Midbrain (tissue), 1 donor: ENCODE measurements at regions not wholly inside any gene's neighbourhood (a gene's known extent, or its start where the extent isn't known, plus 50 kb on each side); places are given as distances from the start of the nearest gene placed in this dataset.

Experiments used
- DNase-seq: peaks from one replicate; lab custom pipeline; 2025; lab: John Stamatoyannopoulos, UW

GRCh38 chr3:104746056-104746455 lies 620.7 kb upstream of the ALCAM start:
- DNase-seq = no peak

DNA sequence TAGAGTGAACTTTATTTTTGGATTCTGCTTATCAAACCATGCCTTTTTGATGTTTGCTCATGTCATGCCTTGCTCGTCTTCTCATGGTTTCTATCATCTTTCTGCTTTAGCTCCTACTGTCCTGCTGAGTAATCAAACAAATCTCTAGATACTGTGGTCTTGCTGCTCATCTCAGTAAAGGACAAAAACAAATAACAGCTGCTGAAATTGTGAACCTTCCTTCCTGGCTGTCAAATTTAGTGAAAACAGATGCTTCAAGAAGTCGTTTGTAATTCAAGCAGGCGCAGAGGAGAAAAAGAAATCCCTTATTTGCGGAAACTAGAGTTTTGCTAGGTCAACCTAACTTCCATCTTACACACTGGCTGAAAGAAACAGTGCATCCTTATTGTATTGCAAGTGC lies 616.1 kb upstream of the ALCAM start:
- no peak for DNase-seq

DNA sequence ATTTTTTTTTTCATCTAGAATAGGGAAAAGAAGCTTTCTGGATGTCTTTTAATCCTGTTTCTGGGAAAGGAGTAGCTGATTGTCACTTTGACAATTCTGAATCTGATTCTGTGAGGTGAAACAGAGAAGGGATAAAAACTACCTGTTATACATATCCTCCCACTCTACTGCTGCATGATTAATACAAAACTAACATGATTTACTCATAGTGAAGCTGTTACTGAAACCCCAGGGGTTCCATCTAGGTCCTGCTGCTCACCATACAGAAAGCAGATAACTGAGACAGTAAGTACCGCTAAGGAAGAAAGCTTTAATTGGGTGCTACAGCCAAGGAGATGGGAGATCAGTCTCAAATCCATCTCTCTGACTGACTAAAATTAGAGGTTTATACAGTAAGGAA lies 610.9 kb upstream of the ALCAM start:
- DNase-seq = no peak

DNA sequence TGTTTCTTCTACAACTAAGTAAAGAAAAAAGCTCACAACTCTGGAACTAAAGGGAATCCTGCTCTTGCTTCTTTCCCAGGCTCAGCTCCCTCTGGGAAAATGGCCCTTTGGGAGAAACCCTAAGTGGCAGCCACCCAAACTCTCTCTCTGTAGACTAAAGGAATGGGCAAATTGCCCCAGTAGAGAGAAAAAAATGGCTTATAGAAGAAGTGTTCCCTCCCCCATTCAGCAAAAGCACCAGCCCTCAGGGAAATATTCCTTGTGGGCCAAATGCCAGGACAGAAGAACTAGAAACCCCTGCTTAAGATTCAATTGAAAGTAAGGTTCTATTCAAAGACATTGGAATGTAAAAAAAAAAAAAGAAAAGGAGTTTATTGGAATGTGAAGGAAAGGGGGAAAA lies 603.7 kb upstream of the ALCAM start:
- peak; percentile 59 for DNase-seq

GRCh38 chr3:104764496-104764895 lies 602.2 kb upstream of the ALCAM start:
- no peak for DNase-seq

DNA sequence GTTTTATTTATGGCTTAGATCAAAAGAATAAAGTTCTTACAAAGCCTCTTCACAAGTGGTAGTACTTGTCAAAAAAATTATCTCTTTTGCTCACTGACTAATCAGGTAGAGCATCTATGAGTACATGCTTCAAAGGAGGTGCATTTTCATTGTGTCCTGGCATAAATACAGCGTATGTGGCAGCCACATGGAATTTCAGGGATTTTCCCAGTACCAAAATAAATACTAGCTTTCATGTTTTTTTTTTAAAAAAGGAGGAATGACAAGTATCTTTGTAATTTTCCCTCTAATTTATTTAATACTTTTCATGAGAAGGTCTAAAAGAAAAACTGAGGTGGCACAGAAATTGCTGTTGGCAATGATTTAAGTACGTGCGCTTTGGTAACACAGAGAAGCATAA lies 597.8 kb upstream of the ALCAM start:
- DNase-seq = no peak

DNA sequence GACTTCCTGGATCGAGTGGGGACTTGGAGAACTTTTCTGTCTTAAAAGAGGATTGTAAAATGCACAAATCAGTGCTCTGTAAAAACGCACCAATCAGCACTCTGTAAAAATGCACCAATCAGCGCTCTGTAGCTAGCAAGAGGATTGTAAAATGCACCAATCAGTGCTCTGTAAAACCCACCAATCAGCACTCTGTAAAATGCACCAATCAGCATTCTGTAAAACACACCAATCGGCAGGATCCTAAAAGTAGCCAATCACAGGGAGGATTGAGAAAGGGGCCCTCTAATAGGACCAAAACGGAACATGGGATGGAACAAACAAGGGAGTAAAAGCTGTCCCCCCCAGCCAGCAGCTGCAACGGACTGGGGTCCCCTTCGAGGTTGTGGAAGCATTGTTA lies 587.4 kb upstream of the ALCAM start:
- no peak for DNase-seq

DNA sequence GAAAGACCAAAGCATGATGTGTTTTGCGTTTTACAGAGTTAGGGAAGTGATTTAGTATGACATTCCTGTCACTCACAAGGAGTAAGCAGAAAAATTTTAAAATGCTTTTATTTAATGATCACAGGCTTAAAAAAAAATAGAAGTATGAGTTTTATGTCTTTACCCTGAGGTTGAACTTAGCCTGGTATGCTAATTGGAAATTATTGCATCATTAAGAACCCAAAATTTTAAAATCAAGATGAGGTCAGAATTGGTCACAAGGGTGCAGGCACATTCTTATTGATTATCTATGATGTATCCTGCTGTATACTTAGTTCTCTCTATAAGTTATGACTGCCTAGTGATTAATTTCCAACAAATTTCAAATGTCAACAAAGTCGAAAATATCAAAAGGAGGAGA lies 585.6 kb upstream of the ALCAM start:
- DNase-seq = no peak

- no peak for DNase-seq
Measured at GRCh38 chr3:104785947-104786346, 580.8 kb upstream of the ALCAM start.

DNA sequence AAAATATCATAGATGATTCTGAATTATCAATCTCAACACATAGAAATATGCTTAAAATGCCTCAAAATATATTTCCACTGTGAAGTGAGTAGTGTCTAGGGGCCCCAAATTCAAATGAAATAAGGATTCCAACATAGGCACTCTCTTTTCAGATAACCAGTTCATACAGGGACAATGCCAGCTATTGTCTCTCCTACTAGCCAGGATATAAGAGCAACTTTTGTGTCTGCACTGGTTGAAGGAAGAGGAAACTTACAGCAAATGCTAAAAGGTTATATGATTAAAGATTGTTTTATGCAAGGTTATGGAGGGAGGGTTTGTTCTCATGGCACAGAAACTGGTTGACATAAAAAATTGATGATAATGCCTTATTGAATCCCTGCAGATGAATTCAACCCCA lies 579.4 kb upstream of the ALCAM start:
- DNase-seq = no peak

DNA sequence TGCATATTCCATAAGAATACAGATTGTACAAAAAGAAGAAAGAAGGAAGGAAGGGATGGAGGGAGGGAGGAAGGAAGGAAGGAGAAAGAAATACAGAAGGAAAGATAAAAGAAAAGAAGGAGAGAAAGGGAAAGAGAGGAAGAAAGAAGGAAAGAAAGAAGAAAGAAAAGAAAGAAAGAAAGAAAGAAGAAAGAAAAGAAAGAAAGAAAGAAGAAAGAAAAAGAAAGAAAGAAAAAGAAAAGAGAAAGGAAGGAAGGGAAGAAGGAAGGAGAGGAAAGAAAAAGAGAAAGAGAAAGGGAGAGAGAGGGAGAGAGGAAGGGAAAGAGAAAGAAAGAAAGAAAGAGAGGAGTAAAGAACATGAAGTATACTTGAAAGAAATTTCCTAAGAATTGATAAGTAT lies 577.9 kb upstream of the ALCAM start:
- DNase-seq = no peak

GRCh38 chr3:104791331-104791730 lies 575.4 kb upstream of the ALCAM start:
- DNase-seq = no peak

- no peak for DNase-seq
Measured at GRCh38 chr3:104796556-104796955, 570.2 kb upstream of the ALCAM start.

DNA sequence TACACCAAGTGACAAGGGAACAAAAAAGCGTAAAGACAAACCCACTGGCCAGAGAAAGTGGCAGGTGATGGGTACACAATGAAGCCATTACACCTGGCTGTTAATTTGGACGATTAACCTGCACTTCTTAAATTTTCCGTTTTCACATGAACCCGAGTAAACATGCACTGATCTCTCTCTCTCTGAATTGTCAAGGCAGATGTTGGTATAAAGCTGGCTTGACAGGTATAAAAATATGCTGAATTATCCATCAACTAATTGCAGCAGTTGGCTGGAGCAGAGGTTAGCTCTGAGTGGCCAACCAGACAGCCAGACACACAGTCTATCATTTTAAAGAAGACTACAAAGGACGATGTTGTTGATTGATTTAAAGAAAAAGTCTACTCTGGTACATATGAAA lies 561.7 kb upstream of the ALCAM start:
- DNase-seq = no peak

- DNase-seq = no peak
Measured at GRCh38 chr3:104805508-104805907, 561.2 kb upstream of the ALCAM start.

- no peak for DNase-seq
Measured at GRCh38 chr3:104810896-104811295, 555.8 kb upstream of the ALCAM start.

DNA sequence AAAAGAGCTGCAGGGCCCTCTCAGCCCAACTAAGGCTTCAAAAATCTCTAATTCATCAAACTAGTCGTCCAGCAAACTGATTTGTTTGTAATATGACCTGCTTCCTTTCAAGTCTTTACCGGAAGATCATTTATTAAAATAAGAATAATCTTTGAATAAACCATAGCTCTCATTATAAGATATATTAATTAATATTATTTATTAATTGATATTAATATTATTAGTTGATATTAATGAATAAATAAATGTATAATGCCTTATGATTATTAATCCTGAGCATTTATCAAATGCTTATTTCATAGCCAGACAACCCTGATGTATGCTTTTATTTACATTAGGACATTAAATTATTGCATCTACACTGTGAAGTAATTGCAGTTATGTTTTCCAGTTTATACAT lies 550.7 kb upstream of the ALCAM start:
- DNase-seq = no peak

GRCh38 chr3:104816716-104817115 lies 550.0 kb upstream of the ALCAM start:
- no peak for DNase-seq

DNA sequence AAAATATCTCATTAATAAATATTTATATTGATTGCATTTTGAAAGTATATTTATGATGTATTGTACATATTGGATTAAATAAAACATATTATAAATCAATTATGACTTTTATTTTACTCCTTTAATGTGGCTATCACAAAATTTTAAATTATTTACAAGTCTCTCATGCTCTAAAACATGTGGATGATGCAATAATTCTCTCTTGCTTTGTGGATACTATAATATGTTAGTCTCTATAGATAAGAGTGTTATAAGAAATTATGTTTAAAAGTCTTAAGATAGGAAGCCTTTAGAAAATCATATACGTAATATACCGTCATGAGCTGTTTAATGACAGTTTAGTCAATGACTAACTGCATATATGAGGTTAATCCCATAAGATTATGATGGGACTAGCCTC lies 547.4 kb upstream of the ALCAM start:
- no peak for DNase-seq

DNA sequence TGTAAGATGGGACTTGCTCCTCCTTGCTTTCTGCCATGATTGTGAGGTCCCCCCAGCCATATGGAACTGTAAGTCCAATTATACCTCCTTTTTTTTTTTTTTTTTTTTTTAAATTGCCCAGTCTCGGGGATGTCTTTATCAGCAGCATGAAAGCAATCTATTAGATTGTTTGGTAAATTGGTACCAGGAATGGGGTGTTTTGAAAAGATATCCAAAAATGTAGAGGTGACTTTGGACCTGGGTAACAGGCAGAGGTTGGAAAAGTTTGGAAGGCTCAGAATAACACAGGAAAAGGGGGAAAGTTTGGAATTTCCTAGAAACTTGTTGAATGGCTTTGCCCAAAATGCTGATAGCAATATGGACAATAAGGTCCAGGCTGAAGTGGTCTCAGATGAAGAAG lies 545.8 kb upstream of the ALCAM start:
- DNase-seq = no peak

GRCh38 chr3:104825116-104825515 lies 541.6 kb upstream of the ALCAM start:
- DNase-seq = no peak

GRCh38 chr3:104831071-104831470 lies 535.6 kb upstream of the ALCAM start:
- no peak for DNase-seq

DNA sequence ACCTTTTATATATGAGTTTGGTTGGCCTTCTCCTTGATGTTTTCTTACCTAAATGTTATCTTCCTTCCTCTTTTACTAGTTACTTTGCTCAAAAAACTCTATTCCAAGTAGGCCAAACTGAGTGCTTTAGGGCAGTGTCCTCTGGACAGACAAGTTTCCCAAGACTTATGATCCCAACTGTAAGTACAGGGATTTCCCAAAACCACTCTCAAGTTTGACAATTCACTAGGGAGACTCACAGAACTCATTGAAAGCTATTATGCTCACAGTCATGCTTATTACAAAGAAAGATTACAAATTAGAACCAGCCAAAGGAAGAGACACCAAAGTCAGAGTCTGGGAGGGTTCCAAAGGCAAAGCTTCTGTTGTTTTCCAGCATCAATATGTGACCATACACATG lies 534.2 kb upstream of the ALCAM start:
- DNase-seq = no peak

- DNase-seq = no peak
Measured at GRCh38 chr3:104835376-104835775, 531.3 kb upstream of the ALCAM start.

DNA sequence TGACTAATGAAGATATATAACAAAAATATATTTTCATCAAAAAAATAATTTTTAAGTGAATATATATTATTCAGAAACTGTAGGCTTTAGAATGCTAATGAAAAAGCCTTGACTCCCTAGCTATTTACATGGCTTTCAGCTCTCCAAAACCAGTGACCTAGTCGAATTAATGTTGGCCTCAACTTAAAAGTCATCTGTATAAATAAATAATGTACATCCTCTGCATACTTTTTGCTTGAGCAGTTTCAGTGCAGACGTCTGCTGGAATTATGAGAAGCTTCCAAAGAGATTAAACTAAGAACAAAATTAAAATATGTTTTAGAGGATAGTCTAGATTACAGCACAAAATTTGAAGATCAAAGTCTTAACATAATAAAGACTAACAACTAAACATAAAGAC lies 520.4 kb upstream of the ALCAM start:
- DNase-seq = no peak
